HG03060 (cell line): ENCODE measurements at regions not wholly inside any gene's neighbourhood (a gene's known extent, or its start where the extent isn't known, plus 50 kb on each side); places are given as distances from the start of the nearest gene placed in this dataset.
"Not testable (repeated sequence)": the region's sequence is repeated elsewhere in the genome, so short reads cannot be mapped to it uniquely, and the experiment has no call there.

ENCODE experiments used
- ATAC-seq: cut with Tn5 transposase; IDR thresholded peaks from one replicate; pipeline ENCODE4 v1.9.1; 2021; ENCODE audit warnings: low read depth, moderate number of reproducible peaks; ENCODE audit not compliant: unreplicated experiment

DNA sequence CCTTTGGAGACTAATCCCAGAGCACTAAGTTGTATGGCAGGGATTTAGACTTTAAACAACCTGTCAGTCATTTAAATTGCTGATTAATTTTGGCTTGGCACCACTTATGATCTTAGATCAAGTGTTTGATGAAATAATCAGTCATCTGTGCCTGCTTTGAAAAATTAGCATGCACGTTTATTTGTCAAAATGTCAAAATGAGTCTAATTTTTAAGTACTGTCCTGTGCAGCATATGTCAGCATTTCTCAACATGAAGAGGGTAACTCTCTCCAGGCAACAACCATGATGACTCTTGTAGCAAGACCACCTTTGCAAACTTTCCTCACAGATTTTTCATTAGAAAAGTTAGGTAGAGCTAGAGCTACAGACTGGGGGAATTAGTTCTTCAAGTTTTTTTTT, 155.7 kb upstream of the GJE1 start:
- no peak for ATAC-seq

DNA sequence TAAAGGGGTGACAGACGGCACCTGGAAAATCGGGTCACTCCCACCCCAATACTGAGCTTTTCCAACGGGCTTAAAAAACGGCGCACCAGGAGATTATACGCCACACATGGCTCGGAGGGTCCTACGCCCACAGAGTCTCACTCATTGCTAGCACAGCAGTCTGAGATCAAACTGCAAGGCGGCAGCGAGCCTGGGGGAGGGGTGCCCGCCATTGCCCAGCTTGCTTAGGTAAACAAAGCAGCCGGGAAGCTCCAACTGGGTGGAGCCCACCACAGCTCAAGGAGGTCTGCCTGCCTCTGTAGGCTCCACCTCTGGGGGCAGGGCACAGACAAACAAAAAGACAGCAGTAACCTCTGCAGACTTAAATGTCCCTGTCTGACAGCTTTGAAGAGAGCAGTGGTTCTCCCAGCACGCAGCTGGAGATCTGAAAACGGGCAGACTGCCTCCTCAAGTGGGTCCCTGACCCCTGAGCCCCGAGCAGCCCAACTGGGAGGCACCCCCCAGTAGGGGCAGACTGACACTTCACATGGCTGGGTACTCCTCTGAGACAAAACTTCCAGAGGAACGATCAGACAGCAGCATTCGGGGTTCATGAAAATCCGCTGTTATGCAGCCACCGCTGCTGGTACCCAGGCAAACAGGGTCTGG, 162.8 kb upstream of the GJE1 start:
- ATAC-seq: not testable (repeated sequence)

DNA sequence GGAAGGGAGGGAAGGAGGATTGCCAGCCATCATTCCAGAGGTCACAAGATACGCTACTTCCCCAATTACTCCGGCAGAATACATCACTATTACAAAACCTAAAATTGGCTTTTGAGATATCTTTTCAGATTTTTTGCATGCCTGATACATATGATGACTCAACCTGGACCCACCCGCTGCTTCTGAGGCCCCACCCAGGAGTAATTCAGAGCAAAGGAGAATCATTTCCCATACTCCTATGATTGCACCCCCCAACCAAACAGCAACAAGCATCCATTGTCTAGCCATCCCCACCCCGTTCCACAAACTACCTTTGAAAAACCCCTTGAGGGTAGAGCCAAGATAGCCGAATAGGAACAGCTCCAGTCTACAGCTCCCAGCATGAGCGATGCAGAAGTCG, 163.5 kb upstream of the GJE1 start:
- ATAC-seq: no peak

DNA sequence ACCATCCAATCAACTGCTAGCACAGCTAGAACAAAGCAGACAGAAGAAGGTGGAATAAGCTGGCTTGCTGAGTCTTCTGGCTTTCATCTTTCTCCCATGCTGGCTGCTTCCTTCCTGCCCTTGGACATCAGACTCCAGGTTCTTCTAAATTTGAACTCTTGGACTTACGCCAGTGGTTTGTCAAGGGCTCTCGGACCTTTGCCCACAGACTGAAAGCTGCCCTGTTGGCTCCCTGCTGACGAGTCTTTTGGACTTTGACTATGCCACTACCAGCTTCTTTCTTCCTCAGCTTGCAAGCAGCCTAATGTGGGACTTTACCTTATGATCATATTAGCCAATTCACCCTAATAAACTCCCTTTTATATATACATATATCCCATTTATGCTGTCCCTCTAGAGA, 164.1 kb upstream of the GJE1 start:
- no peak for ATAC-seq

DNA sequence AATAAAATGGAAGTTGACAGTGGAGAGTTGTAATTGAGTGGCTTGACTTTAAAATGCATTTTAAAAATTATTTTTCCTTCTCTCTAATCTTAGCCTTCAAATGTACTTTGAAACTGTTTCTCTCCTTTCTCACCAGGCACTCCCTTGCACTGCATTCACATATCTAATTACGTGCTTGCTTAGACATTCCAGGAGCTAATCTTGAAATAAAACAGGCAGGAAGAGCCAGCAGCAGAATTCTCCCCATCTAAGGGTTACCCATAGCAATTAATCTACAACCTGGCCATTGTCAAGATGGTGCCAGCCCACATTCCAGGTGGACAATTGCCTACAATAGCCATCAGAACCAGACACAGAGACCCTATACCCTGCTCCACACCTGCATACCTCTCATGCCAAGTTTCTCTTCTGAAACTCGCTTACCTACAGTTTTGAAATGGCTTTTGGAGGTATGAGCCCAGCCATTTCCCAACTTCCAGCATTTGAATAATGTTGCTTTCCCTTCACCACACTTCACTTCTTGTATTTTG, 167.6 kb upstream of the GJE1 start:
- no peak for ATAC-seq

DNA sequence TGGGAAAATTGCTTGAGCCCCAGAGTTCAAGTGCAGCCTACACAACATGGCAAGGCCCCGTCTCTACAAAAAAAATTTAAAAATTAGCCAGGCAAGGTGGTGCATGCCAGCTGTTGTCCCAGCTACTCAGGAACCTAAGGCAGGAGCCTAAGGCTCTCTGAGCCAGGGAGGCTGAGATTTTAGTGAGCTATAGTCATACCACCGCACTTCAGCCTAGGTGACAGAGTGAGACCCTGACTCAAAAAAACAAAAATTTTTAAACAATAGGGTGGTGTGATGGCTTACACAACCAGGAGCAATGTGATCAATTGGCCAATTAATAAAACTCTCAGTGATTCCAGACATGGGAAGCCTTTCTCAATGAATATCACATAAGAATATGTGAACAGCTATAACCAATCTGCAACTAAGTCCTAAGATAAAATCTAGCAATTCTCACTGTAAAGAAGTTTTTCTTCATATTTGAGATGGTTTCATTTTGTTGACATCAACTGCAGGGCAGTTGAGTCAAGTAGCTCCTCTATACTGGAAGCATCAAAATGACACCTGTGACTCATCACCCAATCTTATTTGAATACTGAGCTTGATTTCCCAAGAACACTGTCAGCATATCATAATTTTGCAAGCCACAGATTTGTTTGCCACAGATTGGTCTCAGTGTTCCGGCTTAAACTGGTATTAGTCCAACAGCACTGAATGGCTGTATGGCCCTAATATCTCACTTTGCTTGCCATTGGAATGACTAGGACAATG, 169.0 kb upstream of the GJE1 start:
- ATAC-seq: no peak

DNA sequence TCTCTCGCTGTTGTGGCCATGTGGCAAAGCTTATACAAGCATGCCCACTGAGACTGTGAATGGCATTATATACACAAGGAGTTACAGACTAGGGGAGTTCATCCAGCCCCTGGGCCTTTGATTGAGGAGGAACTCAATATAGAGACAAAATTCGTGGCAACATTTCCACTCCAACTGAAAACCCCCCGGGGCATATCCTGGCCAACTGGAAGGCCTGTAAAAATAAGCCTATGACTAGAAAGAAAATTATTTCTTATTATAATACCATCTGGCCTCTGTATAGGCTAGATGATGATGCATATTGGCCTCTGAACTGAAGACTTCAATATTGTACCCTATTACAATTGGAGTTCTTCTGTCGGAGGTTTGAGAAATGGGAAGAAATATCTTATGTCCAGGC, 175.5 kb upstream of the GJE1 start:
- no peak for ATAC-seq

DNA sequence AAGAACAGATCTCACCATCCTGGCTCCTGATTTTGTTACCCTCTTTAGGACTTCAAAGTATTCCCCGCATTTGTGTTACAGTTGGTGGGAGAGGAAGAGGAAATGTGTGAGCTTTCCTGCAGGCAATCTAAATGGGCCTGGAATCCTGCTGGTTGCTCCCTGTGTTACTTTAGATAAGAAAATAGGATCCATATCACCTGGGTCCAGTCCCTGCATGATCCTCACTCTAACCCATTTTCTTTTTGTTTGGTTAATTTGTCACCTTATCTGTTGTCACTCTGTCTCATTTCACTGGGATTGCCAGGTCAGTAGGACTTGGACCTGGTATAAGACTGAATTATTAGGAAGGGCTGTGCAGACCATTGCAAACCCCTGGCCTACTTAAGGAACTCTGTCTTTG, 175.9 kb upstream of the GJE1 start:
- no peak for ATAC-seq

DNA sequence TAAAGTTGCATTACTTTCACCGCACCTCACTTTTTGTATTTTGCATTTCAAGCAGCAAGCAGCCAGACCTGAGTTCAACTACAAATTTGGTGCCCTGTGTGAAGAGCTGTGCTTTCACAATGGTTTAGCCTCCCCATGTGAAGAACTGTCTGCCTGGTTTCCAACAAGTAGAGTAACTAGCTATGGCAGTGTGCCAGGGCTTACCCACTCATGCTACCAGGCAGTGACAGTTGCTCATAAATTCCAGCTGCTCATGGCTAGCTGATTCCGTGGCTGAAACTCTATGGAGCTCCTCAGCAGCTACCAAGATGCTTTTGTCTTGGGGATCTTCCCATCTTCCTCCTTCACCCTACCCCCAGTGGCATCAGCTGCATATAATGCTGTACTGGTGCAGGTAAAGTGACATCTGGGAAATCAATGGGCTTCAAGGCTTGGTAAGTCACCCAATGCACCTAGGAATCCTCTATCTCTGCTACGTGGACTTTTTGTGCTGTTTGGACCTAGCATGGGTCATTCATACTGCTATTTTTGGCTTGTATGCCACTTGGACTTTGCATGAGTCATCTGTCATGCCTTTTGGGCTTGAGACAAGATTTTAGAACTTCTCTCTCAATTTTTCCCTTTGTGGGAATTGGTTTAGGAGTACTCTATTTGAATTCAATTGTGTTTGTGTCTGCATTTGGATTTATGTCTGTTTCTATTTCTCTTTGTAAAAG, 176.5 kb upstream of the GJE1 start:
- no peak for ATAC-seq

DNA sequence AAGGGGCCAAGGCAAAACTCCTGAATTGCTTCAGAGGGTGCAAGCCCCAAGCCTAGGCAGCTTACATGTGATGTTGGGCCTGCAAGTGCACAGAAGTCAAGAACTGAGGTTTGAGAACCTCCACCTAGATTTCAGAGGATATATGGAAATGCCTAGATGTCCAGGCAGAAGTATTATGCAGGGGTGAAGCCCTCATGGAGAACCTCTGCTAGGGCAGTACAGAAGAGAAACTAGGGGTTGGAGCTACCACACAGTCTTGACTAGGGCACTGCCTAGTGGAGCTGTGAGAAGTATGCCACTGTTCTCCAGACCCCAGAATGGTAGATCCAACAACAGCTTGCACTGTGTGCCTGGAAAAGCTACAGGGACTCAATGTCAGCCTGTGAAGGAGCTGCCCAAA, 179.7 kb upstream of the GJE1 start:
- no peak for ATAC-seq

DNA sequence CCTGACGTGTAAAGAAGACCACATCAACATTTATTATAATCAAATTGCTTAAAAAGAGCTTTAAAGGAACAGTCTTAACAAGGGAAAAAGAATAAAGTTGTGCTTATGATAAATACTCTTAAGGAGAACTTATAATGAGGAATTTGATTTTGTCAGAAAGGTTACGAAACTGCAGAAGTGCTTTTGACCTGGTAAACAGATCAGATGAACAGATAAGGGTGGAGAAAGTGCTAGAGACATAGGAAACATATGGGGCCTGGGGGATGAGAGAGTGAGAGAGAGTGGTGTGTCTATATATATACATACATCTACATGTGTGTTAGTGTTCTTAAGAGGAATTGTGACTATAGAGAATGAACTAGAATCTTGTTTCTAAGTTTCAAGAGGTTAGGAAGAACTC, 186.2 kb upstream of the GJE1 start:
- no peak for ATAC-seq

DNA sequence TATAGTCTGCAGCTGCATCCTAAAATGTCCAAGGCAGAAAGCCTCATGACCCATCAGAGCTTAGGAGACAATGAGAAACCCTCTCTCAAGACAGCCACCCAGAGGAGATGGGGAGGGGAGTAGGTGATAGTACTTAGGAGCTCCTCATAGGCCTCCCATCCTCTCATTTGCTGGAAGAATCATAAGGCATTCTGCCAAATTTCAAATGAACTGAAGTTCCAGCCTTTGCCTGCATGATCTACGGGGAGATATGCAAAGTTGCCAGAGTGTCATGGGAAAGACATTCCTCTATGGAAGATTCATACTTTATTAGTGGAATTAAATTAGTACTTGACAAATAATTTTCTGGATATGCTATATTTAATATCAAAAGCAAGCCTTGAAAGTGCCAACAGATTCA, 194.1 kb upstream of the GJE1 start:
- no peak for ATAC-seq

DNA sequence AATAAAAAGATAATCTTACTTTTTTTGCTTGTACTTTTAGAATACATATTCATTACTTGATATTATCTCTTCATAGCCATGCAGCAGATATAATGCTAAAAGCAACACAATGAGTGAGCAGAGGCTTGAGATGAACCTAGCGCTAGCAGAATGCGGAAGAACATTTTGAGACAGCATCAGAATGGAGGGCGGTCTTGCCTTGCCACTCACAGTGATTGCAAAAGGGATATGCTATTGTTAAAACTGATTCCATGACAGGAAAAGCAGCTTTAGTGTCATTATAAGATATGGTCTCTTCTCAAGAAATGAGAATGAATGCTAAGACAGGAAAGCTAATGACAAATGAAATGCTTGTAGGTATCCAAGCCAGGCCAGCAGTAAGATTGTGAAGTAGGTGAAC, 200.0 kb upstream of the GJE1 start:
- no peak for ATAC-seq

DNA sequence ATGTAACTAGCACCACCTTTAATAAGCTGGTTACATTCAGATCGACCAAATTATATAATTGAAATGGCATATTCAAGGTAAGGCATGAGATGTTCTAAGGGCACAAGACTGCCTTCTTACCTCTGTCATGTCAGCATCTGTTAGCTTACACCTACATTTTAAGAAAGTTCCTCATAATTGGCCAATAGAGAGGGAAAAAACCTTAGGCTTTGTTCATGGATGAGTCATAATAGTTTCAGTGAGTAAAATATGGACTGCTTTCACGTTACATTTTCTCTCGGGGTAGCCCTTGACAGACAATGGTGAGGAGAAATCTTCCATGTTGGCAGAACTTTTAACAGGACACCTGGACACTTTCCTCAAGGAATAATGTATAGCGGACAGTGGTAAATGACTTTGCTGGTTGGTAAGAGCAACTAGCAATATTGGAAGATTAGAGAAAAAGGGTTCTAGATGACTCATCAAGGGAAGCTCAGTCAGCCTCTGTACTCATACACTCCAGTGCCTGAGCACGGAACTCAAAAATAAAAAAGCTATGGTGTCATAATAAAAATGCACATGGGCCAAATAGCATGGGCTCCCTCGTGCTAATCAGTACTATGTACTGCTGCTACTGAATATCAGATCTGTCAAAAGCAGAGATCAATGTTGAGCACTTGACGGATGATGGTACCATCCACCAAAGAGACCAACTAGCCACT, 206.4 kb upstream of the GJE1 start:
- ATAC-seq: peak; percentile 56

DNA sequence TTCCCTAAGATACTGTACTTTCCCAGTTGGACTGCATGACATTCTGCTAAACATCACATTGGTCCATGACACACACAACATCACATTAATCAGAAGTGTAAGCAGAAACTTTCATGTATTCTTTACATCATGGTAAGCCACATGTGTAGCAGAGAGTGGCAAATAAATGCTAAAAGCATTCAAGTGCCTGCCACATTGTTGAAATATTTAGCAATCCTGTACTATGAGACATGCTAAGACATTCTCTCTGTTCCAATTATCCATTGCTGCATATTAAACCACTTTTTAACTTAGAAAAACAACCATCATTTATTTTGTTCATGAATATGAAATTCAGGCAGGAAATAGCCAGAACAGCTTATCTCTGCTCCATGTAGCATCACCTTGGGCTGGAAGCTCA, 207.7 kb upstream of the GJE1 start:
- ATAC-seq: no peak

DNA sequence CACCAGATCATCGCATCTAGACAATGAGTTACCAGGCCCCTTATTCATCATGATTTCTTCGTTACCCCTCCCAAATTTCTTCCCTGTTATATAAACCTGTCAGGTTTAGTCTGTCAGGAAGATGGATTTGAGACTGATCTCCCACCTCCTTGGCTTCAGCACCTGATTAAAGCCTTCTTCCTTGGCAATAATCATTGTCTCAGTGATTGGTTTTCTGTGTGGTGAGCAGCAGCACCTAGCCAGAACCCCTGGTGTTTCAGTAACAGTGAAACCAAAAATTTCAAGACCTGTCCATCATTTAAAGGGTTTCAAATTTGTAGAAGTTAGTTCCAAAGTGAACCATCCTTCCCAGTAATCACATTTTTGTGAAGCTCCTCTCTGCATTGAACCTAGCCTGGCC, 209.8 kb upstream of the GJE1 start:
- ATAC-seq: no peak

DNA sequence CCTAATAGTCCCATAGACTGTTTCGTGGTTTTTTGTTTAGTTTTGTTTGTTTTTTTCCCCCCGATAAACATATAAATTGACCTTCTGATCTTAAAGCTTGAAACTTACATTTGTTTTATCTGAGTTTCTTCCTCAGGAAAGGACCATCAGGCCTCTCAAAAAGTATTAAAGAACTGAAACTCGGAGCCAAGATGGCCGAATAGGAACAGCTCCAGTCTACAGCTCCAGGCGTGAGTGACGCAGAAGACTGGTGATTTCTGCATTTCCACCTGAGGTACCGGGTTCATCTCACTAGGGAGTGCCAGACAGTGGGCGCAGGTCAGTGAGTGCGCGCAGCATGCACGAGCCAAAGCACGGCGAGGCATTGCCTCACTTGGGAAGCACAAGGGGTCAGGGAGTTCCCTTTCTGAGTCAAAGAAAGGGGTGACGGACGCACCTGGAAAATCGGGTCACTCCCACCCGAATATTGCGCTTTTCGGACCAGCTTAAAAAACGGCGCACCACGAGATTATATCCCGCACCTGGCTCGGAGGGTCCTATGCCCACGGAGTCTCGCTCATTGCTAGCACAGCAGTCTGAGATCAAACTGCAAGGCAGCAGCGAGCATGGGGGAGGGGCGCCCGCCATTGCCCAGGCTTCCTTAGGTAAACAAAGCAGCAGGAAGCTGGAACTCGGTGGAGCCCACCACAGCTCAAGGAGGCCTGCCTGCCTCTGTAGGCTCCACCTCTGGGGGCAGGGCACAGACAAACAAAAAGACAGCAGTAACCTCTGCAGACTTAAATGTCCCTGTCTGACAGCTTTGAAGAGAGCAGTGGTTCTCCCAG, 215.8 kb upstream of the GJE1 start:
- ATAC-seq: not testable (repeated sequence)

DNA sequence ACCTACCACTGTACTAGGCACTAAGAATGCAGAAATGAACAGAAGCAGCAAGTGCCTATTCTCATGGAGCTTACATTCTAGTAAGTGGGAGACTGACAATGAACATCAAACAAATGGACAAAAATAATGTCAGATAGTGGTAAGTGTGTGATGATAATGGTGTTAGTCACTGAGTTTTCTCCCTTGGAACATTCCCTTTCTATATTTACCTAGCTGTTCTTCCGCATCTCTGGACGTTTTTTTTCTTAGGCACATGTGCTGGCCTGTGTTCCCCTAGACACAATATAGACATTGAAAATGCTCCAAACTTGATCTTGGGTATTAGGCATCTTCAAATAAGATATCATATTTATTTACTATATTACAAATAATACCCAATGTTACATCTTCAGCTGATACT, 218.1 kb upstream of the GJE1 start:
- no peak for ATAC-seq

DNA sequence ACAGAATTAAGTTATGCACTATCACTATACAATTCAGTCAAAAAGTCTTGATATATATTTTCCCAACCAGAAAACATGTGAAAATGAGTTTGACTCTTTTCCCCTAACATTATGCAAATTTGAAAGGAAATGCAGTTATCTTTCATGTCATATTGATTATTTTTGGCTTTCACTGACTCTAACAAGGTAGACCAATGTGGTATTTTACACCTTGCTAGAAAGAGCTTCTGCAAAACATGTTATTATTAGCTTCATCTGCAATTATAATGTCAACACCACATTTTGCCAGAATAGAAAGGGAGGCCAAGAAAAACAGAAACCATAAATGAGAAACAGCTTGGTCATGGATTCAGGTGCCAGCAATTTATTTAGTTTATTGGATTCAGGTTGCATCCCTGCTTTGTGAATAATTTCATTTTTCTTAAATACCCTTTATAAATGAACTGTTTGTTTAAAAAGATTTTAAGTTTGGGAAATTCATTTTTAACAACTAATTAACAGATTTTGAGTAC, 226.1 kb upstream of the GJE1 start:
- ATAC-seq: no peak

DNA sequence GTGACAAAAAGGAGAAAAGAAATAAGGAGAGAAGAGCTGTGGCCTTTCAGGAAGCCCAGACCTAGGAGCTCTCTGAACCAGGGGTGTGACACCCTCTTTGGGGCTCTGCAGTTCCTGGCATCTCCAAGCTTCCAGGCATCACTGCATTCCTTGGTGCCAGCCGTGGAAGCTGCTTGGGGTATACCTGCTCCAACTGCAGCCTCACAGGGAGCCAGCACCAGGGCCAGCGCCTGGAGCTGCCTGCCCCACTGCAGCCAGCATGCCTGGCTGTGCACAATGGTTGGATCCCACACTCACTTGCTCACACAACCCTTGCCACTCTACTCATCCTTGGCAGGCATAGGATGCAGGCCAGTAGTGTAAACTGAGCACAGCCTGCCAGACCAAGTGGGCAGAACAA, 242.1 kb upstream of the GJE1 start:
- ATAC-seq: no peak
